KOPT-K1 (cell line): ENCODE measurements at regions not wholly inside any gene's neighbourhood (a gene's known extent, or its start where the extent isn't known, plus 50 kb on each side); places are given as distances from the start of the nearest gene placed in this dataset.

Experiments
- H3K27ac ChIP-seq: fragments of 200-600 bp; sonication (generic); 2 replicates; pipeline ENCODE4 v1.5.1; 2016; ENCODE audit warnings: antibody characterized with exemption, mild to moderate bottlenecking, low read depth, low read length; ENCODE audit not compliant: poor library complexity, severe bottlenecking
- H3K36me3 ChIP-seq: fragments of 200-600 bp; sonication (generic); 2 replicates; pipeline ENCODE4 v1.5.1; 2017; ENCODE audit warnings: antibody characterized with exemption, mild to moderate bottlenecking, low read length, moderate library complexity; ENCODE audit not compliant: insufficient read depth
- H3K9me3 ChIP-seq: fragments of 200-600 bp; sonication (generic); 2 replicates; pipeline ENCODE4 v1.5.1; 2017; ENCODE audit warnings: antibody characterized with exemption, low read length, mild to moderate bottlenecking; ENCODE audit not compliant: insufficient read depth, poor library complexity, severe bottlenecking

DNA sequence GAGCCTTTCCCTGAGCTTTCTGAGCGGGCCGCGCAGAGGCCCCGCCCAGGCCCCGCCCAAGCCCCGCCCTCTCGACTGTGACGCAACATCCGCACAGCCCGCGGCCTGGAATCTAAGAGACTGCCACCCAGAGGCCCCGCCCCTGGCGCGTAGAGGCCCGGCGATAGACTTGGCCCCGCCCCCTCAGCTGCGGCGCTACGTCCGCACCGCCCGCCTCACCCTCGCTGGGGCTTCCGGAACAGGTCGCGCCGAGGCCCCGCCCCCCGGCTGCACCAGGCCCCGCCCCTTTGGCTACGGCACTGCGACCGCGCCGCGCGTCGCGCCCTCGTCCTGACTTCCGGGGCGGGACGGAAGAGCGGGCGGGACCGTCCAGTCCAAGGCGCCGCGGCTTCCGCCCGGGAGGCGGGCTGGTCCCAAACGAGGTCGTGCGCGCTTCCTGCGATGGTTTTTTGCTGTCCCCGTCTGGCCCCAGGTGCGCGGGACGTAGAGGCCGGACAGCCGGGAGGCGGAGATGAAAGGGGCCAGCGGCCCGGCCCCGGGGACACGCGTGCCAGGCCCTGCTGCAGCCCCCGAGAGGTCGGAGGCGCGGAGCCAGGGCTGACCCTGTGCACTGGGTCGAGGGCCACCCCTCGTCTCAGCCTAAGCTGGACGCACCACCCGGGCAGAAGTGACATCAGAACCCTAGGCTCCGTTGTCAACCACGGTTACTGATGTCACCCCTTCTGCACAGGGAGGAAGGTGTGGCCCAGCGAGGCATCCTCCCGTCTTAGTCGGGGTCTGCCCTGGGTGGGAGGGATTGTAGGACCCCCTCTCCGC, 59.0 kb upstream of the WNT7B start:
- Histone ChIP-seq H3K27ac (peak overlapping the region; percentile 76), H3K36me3 (no peaks in the 10 kb centered on the region), H3K9me3 (no peaks in the 10 kb centered on the region)

DNA sequence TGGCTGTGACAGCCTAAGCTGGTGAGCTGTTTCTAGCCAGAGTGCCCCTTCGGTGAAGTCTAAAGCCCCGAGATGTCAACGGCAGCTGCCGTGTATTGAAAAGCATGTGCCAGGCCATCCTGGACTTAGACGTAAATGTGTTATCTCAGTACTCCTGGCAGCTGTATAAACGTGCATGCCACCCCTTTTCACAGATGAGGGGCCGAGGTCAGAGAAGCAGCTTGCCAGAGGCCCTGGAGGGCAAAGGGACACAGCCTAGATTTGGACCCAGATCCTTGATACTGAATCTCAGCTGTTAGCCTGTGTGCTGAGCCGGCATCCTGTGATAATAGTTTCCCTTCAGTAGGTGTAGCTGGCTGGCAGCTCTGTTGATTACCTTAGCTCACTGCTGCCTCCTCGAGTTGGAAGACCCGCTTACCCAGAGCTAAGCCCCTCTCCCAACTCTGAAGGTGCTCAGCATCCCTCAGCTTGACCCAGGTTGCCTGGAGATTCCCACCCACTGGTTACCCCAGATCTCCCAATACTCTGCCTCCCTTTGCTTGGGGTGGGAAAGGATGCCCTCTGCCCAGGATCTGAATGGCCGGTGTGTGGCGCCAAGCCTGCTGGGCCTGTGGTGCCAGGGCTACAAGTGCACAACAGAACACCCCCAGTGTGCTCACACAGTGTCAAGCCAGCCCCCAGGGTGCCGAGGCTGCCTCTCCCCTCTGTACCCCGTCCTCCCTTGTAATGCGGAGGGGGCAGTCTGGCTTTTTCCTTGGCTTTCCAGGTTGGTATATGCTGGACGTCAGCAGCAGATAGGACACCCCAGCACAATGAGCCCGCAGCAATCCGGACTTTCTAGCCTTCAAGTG, 59.8 kb upstream of the WNT7B start:
- H3K27ac ChIP-seq: peak overlapping the region; percentile 76
- H3K36me3 ChIP-seq: no peaks in the 10 kb centered on the region
- no peaks in the 10 kb centered on the region for H3K9me3 ChIP-seq

DNA sequence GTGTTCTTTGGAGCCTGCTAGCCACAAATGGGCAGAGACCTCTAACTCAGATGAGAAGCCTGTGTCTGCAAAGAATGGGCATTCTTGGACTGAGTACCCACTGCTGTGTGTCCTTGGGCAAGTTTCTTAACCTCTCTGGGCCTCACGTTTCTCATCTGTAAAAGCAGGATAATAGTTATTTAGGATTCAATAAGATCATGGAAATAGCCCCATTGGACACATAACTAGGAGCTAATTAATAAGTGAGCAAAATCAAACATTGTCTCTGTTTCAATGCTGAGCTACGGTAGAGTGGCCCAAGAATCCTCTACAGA, 61.2 kb upstream of the WNT7B start:
- no peaks in the 10 kb centered on the region for H3K9me3 ChIP-seq
- no peak overlapping the region for H3K27ac ChIP-seq
- H3K36me3 ChIP-seq: no peaks in the 10 kb centered on the region

DNA sequence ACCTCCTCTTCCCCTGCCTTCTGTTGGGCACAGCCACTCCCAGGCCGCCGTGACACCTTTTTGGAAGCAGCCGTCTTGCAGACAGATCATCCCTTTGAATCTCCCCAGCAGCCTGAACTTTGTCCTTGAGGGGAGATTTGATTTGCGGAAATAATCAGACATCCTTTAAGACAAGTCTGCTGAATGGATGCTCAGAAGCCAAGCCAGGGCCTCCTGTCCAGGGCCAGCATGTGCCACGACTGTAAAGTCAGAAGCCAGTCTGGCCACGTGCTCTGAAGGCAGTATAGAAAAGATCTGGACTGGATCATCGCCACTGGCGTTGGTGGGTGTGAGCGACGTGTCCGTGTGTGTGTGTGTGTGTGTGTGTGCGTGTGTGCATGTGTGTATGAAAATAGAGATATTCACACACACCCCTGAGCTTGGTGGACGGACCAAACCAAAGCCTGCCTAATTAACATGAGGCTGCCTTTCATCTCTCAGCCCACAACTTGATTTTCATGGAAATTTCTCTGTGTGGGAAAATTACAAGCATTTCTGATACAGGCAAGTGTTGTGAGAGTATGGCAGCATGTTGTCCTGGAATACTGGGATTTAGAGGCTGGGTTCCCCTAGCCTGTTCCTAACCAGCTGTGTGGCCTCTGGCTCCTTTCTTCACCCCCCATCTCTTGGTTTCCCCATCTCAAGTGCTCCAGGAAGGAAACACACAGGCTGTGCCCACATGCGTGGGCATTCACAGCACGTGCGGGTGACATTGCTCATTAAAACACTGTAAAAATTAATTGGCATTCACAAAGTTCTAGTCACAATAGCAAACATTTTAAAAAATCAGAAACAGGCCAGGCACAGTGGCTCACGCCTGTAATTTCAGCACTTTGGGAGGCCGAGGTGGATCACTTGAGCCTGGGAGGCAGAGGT, 61.8 kb upstream of the WNT7B start:
- Histone ChIP-seq H3K27ac (no peak overlapping the region), H3K36me3 (no peaks in the 10 kb centered on the region), H3K9me3 (no peaks in the 10 kb centered on the region)

DNA sequence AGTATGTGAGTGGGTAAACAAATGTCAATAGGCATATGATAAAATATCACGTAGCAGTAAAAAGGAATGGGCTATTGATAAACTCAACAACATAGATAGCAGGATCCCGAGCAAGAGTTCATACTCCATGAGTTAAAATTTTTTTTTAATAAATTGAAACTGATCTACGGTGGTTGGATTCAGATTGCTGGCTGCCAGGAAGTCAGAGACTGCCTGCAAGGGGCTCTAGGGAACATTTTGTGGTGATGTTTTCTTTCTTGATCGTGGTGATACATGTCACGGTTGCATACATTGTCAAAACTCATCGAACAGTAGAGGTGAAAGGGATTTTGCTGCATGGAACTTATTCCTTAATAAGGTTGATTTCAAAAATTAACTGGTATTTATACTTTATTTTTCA, 62.6 kb upstream of the WNT7B start:
- Histone ChIP-seq H3K9me3 (no peaks in the 10 kb centered on the region), H3K36me3 (no peaks in the 10 kb centered on the region), H3K27ac (no peak overlapping the region)

DNA sequence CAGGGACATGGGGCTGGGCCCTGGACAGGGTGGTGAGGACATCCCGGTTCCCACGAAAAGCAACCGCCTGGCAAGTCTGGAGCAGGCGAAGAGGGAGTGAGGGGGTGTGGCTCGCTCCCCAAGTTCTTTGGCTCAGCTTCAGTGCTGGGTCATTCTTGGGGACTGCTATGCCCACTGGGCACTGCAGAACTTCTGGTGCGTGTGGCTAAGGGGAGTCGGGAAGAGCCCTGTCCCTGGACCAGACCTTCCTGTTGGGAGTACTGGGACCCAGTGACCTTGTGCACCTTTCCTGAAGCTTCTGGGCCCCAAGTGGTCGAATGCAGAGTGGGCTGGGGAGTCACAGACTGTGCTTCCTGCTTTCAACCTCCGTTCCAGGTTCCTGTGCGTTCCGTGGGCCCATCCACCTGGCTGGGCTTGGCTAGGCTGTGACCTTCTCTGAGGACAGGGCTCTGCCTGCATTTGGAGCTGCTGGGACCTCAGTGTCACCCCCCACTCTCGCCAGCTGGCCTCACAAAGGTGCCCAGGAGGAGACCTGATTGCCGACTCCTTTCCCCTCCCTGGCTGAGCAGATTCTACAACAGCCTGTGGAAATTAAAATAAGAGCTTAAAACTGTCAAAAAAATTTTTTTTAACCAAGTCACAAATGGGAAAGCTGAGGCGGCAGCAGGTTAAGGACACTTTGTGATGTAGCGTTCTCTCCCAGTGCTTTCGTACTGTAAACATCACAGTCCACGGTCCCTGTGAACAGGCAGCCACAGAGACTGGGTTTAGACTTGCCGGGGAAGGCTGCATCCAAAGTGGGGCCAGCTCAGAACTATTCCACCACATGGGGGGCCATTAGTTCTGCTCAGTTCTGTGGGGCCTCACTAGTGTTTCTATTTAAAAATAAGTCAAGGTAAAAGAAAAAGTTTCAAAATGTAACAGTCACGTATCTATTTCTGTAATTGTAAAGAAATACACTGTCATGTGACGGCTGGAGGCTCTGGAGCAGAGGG, 63.8 kb upstream of the WNT7B start:
- no peak overlapping the region for H3K27ac ChIP-seq
- no peaks in the 10 kb centered on the region for H3K9me3 ChIP-seq
- no peaks in the 10 kb centered on the region for H3K36me3 ChIP-seq

DNA sequence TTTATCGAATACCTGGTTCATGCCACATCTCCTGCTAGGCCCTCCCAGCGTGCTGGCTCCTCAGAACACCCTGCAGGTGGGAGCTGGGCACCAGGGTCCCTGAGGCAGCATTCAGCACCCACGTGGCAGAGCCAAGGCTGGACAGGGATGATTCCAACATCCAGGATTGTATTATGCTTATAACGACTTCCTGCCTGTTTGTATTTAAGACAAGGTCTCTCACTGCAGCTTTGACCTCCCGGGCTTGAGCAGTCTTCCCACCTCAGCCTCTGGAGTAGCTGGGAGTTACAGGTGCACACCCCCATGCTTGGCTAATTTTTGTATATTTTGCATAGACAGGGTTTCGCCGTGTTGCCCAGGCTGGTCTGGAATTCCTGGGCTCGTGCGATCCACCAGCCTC, 64.7 kb upstream of the WNT7B start:
- no peaks in the 10 kb centered on the region for H3K36me3 ChIP-seq
- H3K9me3 ChIP-seq: no peaks in the 10 kb centered on the region
- no peak overlapping the region for H3K27ac ChIP-seq

DNA sequence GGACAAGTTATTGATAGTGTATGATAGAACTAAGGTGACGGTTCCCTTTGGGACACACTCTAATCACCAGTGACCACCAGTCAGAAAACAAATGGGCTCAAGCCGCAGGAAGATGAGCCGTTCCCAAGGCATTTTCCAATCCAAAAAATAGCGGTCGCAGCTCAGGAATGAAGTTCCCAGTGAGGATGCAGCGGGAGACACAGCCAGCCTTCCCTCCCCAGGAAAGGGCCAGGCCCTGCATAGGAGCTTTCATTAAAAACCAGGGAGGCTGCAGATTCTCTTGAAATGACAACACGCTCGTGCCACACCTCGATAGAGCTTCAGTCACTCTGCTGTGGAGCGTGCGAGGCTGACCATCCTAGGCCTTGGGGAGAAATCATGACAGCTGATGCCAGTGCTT, 65.8 kb upstream of the WNT7B start:
- Histone ChIP-seq H3K9me3 (no peaks in the 10 kb centered on the region), H3K36me3 (no peaks in the 10 kb centered on the region), H3K27ac (no peak overlapping the region)

DNA sequence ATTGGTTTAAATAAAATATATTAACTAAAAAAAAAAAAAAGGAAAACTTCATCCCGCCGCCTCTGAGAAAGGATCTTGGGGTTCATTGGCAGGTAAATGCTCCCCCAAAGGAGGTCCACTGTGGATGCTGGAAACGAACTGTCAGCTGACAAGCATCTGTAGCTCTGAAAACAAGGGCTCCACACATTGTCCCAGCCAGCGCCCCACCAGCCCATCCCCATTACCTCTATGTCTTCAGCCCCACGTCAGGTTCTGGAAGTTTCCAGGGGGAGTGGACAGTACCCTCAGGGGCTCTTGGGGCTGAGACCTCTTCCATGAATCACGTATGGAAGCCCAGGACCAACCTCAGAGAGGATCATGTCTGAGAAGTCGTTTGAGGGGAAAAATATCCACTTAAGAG, 66.4 kb upstream of the WNT7B start:
- Histone ChIP-seq H3K36me3 (no peaks in the 10 kb centered on the region), H3K27ac (no peak overlapping the region), H3K9me3 (no peaks in the 10 kb centered on the region)

DNA sequence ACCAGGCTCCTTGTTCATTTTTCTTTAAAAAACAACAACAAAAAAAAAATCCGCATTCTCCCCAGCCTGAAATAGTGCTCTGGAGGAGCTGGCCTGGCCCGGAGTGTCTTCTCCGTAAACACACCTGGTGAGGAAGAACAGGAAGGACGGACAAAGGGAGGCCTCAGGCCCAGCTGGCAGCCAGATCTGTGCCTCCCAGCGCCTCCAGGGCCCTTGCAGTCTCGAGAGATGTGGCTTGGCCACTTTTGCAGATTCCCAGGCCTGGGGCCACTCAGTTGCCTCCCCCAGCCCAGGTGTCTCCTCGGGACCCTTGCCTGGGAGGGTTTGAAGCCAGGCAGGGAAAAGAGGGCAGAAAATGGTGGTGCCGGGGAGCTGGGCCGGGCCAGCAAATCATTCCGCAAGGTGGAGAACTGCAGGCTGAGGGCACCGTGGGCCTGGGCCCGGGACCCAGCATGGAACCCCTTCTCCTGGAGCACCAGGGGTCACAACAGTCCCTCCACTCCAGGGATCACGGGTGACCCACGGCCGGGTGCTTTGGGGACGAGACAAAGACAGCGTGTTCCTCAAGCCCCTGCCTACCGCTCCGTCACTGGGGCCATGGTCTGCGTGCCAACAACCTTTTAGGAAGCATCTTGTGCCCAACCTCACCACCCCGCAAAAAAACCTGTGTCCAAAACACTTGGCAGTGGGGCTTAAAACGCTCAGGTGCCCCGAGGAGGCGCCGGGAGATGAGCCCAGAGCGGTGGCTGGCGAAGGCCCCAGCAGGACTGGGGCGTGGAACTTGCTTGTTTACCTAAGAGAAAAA, 67.1 kb upstream of the WNT7B start:
- Histone ChIP-seq H3K9me3 (no peaks in the 10 kb centered on the region), H3K36me3 (no peaks in the 10 kb centered on the region), H3K27ac (no peak overlapping the region)

DNA sequence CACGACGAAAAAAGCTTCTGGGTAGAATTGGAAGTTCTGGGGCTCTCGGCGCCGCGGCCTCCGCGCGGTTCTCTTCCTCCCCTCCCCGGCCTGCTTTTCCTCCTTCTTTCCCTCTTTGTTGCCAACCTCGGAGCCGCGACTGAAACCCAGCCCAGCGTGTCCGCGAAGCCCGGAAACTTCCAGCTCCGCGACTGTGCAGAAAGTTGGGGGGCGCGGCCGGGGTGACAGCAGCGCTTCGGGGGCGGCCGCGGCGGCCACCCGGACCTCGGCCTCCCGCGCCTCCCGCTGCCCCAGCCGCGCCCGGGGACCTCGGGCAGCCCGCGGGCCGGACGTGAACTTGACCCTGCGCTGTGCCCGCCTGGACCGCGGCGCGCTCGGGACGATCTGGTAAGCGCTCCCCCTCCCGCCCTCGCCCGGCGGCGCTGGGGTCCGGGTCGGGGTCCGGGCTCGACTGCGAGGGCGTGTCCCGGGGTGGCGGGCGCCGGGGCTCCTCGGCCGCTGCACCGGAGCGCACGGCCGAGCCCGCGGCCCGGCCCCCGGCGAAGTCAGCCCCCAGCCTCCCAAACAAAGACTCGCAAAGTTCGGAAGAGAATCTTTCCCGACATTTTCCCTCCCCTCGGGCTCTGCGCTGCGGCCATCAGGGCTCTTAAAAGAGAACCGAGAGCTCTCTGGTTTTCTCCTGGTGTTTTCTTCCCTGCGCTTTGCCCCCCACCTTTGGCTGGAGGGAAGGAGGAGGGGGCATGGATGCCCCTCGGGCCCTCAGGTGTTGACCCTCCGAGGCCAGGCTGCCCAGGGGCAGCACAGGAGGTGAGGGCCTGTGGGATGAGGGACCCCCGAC, 67.9 kb upstream of the WNT7B start:
- Histone ChIP-seq H3K27ac (no peak overlapping the region), H3K36me3 (no peaks in the 10 kb centered on the region)

DNA sequence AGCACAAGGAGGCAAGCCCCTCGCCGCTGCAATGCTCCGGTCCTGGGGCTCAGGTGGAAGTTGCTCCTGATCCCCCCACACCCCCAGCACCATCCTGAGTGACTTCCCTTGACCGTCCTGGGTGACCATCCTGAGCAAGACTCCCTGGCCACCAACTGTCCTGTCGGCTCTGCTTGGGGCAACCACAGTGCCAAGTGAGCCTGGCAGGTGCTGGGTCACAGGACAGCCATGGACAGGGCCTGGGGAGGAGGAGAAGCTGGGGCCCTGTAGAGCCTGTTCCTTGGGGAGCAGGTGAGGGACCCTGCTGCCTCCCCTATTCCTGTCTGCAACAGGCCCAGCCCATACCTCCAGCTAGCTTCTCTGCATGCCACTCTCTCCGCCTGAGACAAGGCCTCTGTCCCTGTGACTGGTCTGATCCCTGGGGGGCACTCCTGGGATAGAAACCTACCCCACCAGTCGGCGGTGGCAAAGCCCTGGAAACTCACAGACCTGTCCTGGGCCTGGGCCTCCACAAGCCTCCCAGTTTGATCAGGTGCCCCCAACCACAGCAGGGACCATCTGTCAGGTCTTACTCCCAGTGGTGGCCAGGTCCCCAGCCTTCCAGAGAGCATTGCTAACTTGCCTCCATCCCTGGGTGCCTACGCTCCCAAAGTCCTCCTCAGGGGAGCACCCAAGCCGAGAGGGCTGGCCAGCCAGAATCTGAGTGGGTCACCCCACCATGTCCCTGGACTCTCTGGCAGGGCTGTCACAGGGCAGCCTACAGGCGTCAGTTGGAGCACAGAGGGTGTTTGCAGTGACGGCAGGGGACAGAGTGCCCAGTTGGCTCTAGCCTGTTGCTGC, 68.7 kb upstream of the WNT7B start:
- Histone ChIP-seq H3K36me3 (no peaks in the 10 kb centered on the region), H3K27ac (no peak overlapping the region), H3K9me3 (no peaks in the 10 kb centered on the region)

More for the DNA sequence above, 67.9 kb upstream of the WNT7B start:
- H3K9me3 ChIP-seq: no peaks in the 10 kb centered on the region
